ENCODE measurements at regions not wholly inside any gene's neighbourhood (a gene's known extent, or its start where the extent isn't known, plus 50 kb on each side); places are given as distances from the start of the nearest gene placed in this dataset.
"Not testable (repeated sequence)": the region's sequence is repeated elsewhere in the genome, so short reads cannot be mapped to it uniquely, and the experiment has no call there.

DNA sequence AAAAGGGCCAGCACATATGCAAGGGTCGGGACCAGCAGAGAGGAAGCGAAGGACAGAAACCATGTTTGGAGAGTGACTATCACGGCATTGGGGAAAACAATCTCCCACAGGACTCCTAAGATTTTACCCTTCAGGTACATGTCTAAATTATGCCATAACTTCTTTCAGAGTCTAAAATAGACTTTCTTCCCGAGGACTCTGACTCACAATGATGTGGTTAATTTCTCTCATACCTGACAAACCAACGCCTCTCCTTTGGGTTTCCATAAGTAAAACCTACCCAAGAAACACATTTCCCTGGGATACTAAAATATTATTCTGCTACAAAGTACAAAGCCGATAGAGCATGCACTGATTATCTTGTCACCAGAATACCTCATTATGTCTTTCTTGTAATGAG, 127.8 kb upstream of the NETO1 start:
- H3K9me3 Mint-ChIP-seq (ENCODE audit: low read depth) = peaks cover 4% of the 10 kb centered on the region
- no peak overlapping the region for H3K27ac Mint-ChIP-seq
- no peak for DNase-seq (ENCODE audit: low spot score, unreplicated experiment)
- H3K4me3 Mint-ChIP-seq (ENCODE audit: low read depth) = no peak overlapping the region
- TF ChIP-seq, protein P1, sequence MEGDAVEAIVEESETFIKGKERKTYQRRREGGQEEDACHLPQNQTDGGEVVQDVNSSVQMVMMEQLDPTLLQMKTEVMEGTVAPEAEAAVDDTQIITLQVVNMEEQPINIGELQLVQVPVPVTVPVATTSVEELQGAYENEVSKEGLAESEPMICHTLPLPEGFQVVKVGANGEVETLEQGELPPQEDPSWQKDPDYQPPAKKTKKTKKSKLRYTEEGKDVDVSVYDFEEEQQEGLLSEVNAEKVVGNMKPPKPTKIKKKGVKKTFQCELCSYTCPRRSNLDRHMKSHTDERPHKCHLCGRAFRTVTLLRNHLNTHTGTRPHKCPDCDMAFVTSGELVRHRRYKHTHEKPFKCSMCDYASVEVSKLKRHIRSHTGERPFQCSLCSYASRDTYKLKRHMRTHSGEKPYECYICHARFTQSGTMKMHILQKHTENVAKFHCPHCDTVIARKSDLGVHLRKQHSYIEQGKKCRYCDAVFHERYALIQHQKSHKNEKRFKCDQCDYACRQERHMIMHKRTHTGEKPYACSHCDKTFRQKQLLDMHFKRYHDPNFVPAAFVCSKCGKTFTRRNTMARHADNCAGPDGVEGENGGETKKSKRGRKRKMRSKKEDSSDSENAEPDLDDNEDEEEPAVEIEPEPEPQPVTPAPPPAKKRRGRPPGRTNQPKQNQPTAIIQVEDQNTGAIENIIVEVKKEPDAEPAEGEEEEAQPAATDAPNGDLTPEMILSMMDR (IDR thresholded peaks at IDR 0.05; ENCODE audit: unreplicated experiment) = no peak
- no peaks in the 10 kb centered on the region for H3K36me3 Mint-ChIP-seq (ENCODE audit: insufficient read depth)
- no peaks in the 10 kb centered on the region for H3K27me3 Mint-ChIP-seq
- H3K4me1 Mint-ChIP-seq (ENCODE audit: low read depth) = no peaks in the 10 kb centered on the region

DNA sequence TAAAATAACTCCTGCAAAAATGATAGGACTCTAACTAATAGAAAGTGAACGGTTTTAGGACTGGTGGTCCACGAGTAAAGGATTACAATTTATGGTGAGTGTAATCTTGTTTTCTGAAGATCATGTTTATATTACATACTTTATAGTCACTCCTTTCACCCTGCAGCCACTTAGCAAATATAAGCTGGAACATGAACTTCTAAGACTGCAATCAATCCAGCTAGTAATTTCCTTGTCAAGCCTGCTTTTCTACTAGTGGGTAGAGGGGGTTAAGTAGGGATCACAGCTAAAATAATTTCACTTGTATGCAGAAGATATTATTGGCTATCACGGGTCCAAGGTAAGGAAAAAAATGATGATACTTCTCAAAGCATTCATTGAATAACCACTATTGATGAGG, 125.5 kb upstream of the NETO1 start:
- no peak for DNase-seq (ENCODE audit: low spot score, unreplicated experiment)
- Mint-ChIP-seq H3K9me3 (ENCODE audit: low read depth) (peaks cover 4% of the 10 kb centered on the region), H3K4me1 (ENCODE audit: low read depth) (no peaks in the 10 kb centered on the region), H3K4me3 (ENCODE audit: low read depth) (no peak overlapping the region), H3K27ac (no peak overlapping the region), H3K27me3 (no peaks in the 10 kb centered on the region), H3K36me3 (ENCODE audit: insufficient read depth) (no peaks in the 10 kb centered on the region)
- TF ChIP-seq, protein P1 (IDR thresholded peaks at IDR 0.05; ENCODE audit: unreplicated experiment) = no peak

DNA sequence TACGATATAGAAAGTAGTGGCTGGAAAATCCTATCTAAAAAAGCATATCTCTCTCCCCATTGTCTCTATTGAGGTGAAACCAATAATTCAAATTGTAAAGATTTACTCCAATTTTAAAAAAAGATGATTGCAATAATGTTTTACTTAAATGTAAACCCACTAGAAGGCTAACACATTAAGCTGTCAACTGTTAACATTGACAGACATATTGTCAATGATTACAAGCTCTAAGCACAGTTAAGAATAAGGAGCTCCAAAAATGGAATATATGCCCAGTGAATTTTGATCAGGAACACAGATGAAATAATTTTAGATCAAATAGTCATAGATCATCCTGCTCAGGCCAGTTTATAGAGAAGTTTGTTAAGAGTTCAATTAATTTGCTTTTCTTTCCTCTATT, 123.6 kb upstream of the NETO1 start:
- Mint-ChIP-seq H3K36me3 (ENCODE audit: insufficient read depth) (no peaks in the 10 kb centered on the region), H3K27me3 (no peaks in the 10 kb centered on the region), H3K4me1 (ENCODE audit: low read depth) (no peaks in the 10 kb centered on the region), H3K27ac (no peak overlapping the region), H3K4me3 (ENCODE audit: low read depth) (no peak overlapping the region), H3K9me3 (ENCODE audit: low read depth) (peaks cover 7% of the 10 kb centered on the region)
- TF ChIP-seq, protein P1 (IDR thresholded peaks at IDR 0.05; ENCODE audit: unreplicated experiment) = no peak
- DNase-seq (ENCODE audit: low spot score, unreplicated experiment) = no peak

DNA sequence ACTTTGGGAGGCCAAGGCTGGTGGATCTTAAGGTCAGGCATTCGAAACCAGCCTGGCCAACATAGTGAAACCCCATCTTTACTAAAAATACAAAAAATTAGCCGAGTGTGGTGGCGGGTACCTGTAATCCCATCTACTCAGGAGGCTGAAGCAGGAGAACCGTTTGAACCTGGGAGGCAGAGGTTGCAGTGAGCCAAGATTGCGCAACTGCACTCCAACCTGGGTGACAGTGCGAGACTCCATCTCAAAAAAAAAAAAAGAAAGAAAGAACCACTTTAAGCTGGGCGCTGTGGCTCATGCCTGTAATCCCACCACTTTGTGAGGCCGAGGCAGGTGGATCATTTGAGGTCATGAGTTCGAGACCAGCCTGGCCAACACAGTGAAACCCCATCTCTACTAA, 119.8 kb upstream of the NETO1 start:
- H3K4me1 Mint-ChIP-seq (ENCODE audit: low read depth); H3K4me3 Mint-ChIP-seq (ENCODE audit: low read depth); H3K27me3 Mint-ChIP-seq; DNase-seq (ENCODE audit: low spot score, unreplicated experiment); H3K27ac Mint-ChIP-seq; H3K36me3 Mint-ChIP-seq (ENCODE audit: insufficient read depth): not testable (repeated sequence)
- H3K9me3 Mint-ChIP-seq (ENCODE audit: low read depth) = peaks cover 12% of the 10 kb centered on the region

DNA sequence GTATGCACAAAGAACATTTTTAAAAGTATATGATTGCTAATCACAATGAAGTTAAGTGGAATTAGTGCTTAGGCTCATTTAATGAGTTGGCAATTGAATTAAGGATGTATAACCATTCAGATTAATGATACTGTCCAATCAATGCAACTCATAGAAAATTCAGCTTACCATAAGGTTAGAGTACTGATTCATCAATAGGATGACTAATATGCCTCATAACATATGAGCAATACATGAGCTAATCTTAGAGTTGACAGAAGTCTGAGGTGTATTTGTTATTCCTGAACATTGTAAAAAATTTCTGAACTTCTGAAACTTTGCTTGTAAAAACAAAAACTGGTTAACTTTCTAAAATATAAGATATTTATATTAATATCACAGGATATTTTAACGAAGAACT, 118.3 kb upstream of the NETO1 start:
- H3K9me3 Mint-ChIP-seq (ENCODE audit: low read depth) = peaks cover 12% of the 10 kb centered on the region
- H3K4me3 Mint-ChIP-seq (ENCODE audit: low read depth) = no peak overlapping the region
- H3K4me1 Mint-ChIP-seq (ENCODE audit: low read depth) = no peaks in the 10 kb centered on the region
- TF ChIP-seq, protein P1 (IDR thresholded peaks at IDR 0.05; ENCODE audit: unreplicated experiment) = no peak
- no peaks in the 10 kb centered on the region for H3K27me3 Mint-ChIP-seq
- DNase-seq (ENCODE audit: low spot score, unreplicated experiment) = no peak
- H3K36me3 Mint-ChIP-seq (ENCODE audit: insufficient read depth) = no peaks in the 10 kb centered on the region
- H3K27ac Mint-ChIP-seq = no peak overlapping the region

DNA sequence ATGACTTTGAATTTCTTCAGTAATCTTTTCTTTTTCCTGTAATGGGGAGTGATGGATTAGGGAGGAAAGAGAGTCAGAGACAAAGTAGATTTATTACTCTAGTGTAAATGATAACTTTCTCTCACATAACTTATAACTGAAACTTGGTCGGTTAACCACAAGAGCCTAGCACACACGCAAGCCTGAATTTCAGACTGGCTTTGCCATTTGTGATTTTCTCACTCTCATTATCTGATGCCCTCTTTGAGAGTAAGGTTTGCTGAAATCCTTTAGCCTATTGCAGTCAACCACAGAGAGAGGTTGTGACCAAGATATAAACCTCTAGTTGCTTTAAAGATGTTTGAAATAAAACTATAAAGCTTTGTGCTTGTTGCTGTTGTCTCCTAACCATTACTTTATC, 117.9 kb upstream of the NETO1 start:
- Mint-ChIP-seq H3K4me1 (ENCODE audit: low read depth) (no peaks in the 10 kb centered on the region), H3K36me3 (ENCODE audit: insufficient read depth) (no peaks in the 10 kb centered on the region), H3K4me3 (ENCODE audit: low read depth) (no peak overlapping the region), H3K9me3 (ENCODE audit: low read depth) (peaks cover 12% of the 10 kb centered on the region), H3K27ac (no peak overlapping the region), H3K27me3 (no peaks in the 10 kb centered on the region)
- no peak for DNase-seq (ENCODE audit: low spot score, unreplicated experiment)
- TF ChIP-seq, protein P1 (IDR thresholded peaks at IDR 0.05; ENCODE audit: unreplicated experiment) = no peak

Data from progenitor cell of endocrine pancreas (in vitro differentiated cells).